Fibroblast of skin of left biceps (primary cell): ENCODE measurements at regions not wholly inside any gene's neighbourhood (a gene's known extent, or its start where the extent isn't known, plus 50 kb on each side); places are given as distances from the start of the nearest gene placed in this dataset.

Experiments used
- DNase-seq, 2 experiments: peaks; one replicate each; pipeline ENCODE4 v3.0.0-alpha.2; 2013; ENCODE audit warnings: low read depth in 2 of 2

DNA sequence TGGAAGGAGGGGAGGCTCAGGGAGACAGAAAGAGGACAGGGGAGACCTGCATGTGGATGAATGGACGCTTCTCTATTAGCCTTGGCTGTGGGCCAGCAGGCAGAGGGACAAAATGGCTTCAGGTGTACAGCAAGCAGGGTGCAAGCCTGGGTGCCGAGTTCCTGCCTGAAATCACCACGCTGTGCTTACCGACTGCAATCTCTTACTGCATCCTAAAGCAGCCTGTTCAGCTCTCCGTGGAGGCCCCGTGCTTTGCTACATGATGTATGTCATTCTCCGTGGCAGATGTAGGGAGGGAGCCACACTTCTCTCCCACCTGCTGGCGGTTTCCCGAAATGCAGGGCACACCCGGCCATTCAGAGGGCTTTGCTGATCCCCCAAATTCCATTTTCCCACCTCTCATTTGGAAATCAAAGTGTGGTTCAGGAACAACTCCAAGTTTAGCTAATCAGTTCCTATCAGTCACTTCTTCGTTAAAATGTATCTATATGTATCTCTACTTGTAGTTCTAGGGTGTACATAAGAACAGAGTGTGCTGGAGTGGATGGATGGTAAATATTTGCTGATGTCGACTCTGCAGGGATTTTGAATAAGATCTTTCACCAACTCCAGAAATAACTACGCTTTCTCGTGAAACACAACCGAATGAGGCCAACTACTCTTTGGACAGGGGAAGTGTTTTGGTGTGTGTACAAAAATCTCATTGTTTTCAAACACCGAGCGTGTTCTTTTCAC lies 122.3 kb upstream of the BACE2 start:
- no peak for DNase-seq

DNA sequence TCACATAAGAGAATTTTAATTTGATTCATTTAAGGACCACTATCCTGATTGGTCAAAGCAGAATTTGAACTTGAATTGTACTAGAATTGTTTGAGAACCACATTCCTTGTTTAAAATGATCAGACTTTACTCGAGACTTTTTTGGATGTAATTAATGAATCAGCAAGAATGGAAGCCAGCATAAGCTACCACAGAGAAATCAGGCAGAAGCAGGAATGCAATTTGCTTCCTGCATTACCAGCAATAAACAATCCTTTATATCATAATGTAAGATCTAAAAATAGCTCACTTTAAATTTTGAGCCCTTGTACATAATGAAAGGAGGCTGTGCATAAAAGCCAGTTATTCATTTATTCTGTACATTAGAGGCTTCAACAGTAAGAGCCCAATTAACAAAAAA lies 119.8 kb upstream of the BACE2 start:
- peak; percentile 47 to 52 for DNase-seq

DNA sequence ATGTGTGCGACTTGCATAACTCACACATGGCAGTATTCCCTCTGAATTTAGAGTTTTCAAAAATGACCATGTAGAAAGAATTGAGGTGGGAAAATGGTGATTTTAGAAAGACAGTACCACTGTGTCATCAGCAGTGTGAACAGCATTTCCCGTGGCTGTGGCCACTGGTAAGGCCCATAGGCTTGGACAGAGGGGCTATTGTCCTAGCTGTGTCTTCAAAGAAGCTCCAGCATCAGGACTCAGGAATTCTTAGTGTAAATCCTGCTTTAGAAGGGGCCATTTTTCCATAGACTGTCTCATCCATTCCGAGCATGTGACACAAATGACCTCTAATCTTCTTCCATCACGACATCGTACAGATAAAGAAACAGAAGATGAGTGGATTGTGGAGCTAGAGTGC lies 119.3 kb upstream of the BACE2 start:
- no peak for DNase-seq

DNA sequence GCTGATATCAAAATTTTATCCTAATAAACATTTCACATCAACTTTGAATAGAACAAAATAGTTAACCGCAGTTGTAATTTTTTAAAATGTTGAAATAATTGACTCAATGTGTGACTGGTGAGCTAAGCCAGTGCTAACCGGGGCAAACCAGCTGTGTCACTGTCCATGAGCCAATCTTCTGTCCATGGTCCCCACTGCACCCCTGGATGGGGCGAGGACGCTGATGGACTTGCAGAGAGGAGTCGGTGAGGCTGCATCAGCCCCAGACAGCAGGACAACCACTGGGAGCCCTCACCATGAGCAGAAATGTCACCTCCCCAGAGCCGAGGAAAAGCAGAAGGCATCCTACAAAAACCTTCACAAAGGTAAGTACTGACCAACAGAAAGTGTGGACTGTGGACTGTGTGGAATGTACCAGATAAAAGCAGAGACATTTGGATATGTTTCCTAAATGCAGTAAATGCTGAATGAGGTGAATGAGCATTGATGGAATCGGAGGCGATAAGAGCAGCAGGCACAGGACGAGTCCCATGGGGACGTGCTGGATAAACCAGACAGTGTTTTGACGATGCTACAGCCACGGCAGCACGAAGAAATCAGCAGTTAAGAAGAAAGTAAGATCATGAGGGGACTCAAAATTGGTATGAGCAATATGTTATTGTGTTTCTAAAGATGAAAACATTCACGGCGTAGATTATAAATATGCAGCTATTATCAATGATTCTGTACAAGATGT lies 115.0 kb upstream of the BACE2 start:
- DNase-seq = no peak

- peak; percentile 36 to 39 for DNase-seq
Measured at GRCh38 chr21:41054018-41054578, 113.9 kb upstream of the BACE2 start.

DNA sequence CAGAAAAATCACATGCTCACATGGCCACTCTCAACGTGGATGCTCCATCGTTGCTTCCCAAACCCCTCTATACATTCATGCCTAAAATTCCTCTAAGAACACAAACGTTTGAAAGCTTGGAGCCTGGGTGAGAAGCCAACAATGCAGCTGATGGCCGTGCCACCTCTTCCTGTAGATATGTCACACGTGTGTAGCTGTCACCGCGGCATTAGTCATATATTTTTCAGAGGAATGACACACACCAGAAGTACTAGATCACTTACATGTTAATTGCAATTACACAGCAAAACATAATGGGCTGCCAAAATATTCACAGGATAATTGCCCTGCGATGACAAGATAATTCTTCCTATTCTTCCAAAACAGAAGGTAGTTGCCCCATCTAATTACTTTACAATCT lies 112.7 kb upstream of the BACE2 start:
- no peak for DNase-seq

- DNase-seq = no peak
Measured at GRCh38 chr21:41059871-41060270, 108.1 kb upstream of the BACE2 start.

- DNase-seq = no peak
Measured at GRCh38 chr21:41061701-41062100, 106.3 kb upstream of the BACE2 start.

DNA sequence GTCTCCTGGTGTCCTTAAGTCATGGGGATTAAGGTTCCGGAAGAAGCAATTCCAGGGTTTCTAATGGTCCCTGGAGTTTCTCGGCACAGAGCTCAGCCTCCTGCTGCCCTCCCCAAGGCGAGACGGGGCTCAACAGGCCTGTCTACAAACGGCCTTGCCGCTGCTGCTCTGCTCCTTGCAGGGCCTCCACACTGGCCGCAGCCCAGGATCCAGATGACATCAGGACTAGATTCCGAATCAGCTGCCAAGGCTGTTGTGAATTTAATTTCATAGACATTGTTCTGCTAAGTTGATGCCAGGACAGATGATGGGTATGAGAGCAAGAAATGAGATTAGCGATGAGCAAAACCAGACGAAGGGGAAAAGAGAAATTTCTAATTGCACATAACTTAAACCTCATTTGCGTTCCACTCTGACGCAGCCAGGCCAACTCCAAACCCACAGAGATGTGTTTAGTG lies 103.6 kb upstream of the BACE2 start:
- DNase-seq = peak; percentile 53 to 56

- no peak for DNase-seq
Measured at GRCh38 chr21:41064951-41065350, 103.0 kb upstream of the BACE2 start.

GRCh38 chr21:41065539-41065938 lies 102.4 kb upstream of the BACE2 start:
- peak; percentile 59 to 61 for DNase-seq

DNA sequence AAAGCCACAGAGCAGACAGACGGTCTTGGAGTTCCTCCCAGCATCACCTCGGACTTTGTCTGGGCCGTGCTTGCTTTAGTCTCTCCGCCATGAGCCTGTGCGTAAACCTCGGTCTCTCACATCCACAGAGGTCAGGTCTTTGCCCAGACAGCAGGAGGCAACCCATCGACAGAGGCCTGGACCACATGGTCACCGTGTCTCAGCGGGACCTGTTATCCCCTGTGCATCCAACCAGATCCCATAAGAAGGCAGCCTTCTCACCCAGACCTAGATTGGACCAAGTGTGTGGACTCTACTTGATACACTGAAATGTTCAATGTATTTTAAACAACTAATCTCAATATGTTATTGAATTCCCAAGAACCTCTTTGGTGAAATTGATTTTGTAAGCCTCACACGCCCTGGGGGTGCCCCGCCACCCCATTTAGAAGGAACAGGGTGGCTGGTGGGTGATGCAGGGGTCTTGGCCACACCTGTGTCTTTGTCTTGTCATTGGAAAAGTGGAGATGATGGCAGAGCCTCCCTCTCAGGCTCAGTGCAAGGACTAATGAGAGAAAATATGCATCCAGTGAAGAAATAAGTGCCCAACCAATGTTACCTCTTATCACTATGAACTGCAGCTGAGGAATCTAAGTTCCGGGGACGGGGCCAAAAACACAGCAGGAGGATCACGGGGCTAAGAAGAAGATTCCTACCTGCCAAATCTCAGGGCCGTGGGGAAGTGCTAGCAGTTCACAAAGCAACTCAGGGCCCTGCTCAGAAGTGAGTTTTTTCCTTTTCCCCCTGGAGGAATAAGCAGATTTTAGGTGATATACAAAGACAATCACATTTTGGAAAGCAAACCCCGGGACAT lies 101.6 kb upstream of the BACE2 start:
- DNase-seq = no peak

- no peak for DNase-seq
Measured at GRCh38 chr21:41067709-41068108, 100.3 kb upstream of the BACE2 start.

DNA sequence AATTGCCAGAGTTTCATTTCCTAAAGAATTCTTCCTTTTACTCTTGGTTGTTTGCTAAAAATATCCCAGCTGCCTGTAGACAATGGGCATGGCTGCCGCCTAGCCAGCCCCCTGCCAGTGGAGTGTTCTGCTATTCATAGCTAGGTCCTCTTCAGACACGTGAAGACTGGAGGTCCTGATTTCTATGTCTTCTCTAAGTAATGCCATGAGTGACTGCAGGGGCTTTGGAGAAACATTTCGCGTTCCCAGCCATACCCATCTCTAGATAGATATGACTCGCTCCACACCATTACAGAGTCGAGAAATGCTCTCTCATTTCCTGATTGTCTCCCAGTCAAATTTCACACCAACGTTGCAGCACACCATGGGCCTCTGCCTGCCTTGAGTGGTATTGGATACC lies 99.5 kb upstream of the BACE2 start:
- no peak for DNase-seq

- DNase-seq = peak in 1 of 2 experiments; percentile 36
Measured at GRCh38 chr21:41068967-41069642, 98.9 kb upstream of the BACE2 start.

DNA sequence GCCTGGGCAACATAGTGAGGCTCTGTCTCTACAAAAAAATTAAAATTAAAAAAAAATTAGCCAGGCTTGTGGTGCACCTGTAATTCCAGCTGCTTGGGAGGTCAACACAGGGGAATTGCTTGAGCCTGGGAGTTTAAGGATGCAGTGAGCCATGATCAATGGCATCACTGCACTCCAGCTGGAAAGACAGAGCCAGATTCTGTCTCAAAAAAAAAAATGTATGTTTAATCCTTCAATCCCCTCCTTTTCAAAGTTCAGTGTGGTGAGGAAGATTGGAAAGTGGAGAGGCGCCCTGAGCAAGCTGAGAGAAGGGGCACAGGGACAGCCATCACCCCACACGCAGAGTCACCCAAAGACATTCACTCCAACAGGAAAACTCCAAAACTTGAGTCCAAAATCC lies 97.7 kb upstream of the BACE2 start:
- DNase-seq = no peak

DNA sequence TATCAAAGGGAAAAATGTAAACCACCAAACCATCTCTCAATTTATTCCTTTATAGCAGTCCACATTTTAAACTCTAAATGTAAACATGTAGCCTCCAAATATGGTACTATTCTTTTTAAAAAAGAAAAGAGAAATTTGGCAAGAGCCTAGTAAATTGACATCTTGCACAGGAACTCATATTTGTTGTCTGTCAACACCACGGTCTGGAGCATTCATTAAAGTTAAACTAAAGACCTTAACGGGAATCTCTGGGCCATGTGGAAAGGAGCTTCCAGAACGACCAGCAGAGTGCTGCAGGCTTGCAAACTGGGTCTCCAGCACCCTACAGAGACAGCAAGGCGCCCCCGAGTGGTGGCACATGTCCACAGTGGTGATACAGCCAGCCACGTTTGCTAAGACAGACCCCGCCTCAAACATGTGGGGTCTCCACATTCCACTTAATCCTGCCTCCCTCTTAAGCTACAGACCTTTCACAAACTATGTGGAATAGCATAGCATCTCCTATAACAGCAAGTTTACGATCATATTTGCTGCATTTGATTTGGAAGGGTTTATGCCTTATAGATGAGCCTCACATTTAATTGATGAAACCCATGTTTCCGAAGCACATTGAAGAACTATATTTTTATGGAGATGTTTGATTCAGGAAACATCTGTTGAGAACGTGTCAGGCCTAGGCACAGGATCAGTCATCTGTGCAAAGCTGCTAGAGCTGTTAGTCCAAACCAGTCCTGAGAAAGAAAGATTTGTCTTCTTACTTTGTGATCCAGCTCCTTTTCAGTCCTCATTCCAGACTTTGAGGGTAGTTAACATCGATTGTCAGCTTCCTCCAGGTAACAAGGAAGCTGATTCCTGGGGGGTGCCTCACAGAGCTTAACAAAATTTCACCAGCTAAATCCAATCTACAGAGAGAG lies 96.4 kb upstream of the BACE2 start:
- DNase-seq = no peak

DNA sequence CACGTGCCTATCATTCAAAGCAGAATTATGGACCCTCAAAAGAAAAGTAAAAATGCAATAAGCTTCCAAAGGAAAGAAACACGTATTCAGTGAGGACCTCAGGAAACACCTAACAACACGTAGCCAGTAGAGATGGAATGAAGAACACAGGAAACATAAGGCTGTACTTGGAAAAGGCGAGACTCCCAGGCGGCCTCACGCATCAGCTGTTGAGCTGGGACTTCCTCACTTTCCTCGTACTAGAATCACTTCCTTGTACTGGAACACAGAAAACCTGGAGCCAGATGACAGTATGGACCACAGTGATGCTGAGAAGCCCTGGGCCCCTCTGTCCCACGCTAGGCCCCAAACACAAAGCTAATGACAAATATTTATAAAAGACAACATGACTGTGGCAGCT lies 94.4 kb upstream of the BACE2 start:
- no peak for DNase-seq

DNA sequence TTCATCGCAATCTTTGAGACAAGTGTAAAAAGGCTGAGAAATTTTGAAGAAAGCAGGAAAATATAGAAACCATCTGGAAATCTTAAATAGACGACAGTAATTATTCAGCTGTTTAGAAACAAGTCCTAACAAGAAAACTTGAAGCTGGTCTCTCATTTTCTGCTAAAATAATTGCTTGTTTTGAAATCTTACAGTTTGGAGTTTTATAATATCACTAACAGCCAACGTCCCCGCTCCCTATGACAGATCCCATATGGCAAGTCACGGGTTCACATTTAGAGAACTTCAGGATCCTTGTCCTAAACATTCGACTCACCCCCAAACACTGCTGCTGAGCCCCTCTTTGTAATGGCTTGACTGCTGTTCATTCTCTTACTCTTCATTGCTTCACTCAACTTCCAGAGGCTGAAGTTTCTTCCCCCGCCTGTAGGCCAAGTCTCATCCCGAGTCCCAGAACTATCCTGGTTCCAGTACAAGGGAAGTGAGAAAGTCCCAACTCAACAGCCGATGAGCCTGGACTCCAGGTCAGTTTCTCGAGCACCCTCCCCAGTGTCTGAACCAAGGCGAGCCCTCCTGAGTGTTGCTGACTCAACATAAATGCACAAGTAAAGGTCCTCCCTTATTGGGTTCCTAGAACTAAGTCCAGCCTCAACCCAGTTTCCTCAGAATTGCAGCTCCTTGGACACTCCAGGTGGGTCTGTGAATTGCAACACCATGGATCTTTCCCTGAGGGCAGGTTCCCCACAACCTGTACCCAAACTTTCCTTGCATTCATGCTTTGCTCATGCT lies 93.4 kb upstream of the BACE2 start:
- DNase-seq = no peak

DNA sequence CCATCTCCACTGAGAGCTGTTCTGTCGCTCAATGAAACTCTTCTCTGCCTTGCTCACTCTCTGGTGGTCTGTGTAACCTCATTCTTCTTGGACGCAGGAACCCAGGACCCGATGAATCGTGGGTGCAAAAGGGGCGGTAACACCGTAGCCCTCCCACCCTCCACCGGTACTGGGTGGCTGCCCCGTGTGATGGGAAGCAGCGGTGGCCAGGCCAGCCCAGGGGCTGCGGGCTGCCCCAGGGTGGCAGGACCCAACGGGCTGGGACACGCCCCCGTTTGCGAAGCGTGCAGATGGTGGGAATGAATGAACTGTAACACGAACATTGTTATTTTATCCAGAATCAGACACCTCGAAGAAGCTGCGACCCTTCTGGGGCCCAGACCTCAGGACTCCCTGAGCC lies 92.3 kb upstream of the BACE2 start:
- no peak for DNase-seq
